Upper lobe of left lung (tissue), 4 donors: ENCODE measurements at regions not wholly inside any gene's neighbourhood (a gene's known extent, or its start where the extent isn't known, plus 50 kb on each side); places are given as distances from the start of the nearest gene placed in this dataset.

ENCODE experiments used
- EP300 ChIP-seq, 4 donors: sonication (generic); formaldehyde crosslinking; IDR thresholded peaks; one replicate each; pipeline ENCODE4 v1.5.1; 2017; ENCODE audit warnings: antibody characterized with exemption in 4 of 4, control low read depth in 2 of 4
- POLR2A ChIP-seq, 4 donors: fragments of 450-650 bp; IDR thresholded peaks; one replicate each; pipeline ENCODE4 v1.5.1; 2016 to 2017; ENCODE audit warnings: antibody characterized with exemption in 4 of 4, mild to moderate bottlenecking in 2 of 4
- POLR2AphosphoS5 ChIP-seq, 2 donors: sonication (generic); formaldehyde crosslinking; IDR thresholded peaks; one replicate each; pipeline ENCODE4 v1.5.1; 2017; ENCODE audit warnings: antibody characterized with exemption in 2 of 2
- TF ChIP-seq, protein P1 (sequence below), 6 experiments: fragments of 450-650 bp in 4 of 6; fragments of 200-600 bp in 2 of 6; sonication (generic) in 2 of 6; IDR thresholded peaks; one replicate each; pipeline ENCODE4 v1.5.1; 2016 to 2019; ENCODE audit warnings: antibody characterized with exemption in 6 of 6

DNA sequence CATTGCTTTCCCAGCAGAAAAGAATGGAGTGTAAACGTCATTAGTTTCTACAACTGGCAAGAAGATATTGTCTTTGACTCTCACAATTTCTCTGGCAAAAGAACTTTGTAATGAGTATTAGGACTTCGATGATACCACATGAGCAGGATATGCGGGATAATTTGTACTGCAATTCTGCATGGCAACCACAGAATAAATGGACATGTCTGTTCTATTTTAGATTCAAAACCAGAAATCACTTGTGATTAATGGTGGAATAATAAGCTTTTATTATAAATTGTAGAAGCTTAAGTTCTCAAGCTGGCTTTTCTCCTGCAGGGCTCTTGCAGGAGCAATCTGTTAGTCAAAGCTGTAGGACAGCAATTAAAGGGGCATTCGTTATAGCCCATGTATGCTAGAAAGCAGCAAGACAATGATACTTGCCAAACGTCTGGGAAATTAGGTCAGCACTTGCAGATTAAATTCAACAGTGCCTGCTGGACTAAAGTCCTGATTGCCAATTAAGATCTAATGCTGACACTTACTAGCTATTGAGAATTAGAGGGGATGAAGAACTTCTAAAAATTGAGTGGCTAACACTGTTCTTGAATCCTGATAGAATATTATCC is 177.9 kb downstream of the PTH2R start:
- TF ChIP-seq, protein P1, sequence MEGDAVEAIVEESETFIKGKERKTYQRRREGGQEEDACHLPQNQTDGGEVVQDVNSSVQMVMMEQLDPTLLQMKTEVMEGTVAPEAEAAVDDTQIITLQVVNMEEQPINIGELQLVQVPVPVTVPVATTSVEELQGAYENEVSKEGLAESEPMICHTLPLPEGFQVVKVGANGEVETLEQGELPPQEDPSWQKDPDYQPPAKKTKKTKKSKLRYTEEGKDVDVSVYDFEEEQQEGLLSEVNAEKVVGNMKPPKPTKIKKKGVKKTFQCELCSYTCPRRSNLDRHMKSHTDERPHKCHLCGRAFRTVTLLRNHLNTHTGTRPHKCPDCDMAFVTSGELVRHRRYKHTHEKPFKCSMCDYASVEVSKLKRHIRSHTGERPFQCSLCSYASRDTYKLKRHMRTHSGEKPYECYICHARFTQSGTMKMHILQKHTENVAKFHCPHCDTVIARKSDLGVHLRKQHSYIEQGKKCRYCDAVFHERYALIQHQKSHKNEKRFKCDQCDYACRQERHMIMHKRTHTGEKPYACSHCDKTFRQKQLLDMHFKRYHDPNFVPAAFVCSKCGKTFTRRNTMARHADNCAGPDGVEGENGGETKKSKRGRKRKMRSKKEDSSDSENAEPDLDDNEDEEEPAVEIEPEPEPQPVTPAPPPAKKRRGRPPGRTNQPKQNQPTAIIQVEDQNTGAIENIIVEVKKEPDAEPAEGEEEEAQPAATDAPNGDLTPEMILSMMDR (IDR thresholded peaks at IDR 0.05), result no peak
- TF ChIP-seq POLR2A (IDR thresholded peaks at IDR 0.05) (no peak), EP300 (IDR thresholded peaks at IDR 0.05) (no peak), POLR2AphosphoS5 (IDR thresholded peaks at IDR 0.05) (no peak)
